NB4 (cell line): ENCODE measurements at regions not wholly inside any gene's neighbourhood (a gene's known extent, or its start where the extent isn't known, plus 50 kb on each side); places are given as distances from the start of the nearest gene placed in this dataset.

Source experiments
- DNase-seq: peaks from one replicate; pipeline ENCODE4 v3.0.0; 2010; ENCODE audit warnings: low read depth
- H3K4me3 ChIP-seq: one replicate; pipeline ENCODE4 v1.5.1; 2011; ENCODE audit warnings: mild to moderate bottlenecking, low read depth, low read length, moderate library complexity
- MYC ChIP-seq: IDR thresholded peaks from 2 replicates; pipeline ENCODE4 v1.6.1; 2011; ENCODE audit warnings: low read depth, low read length
- POLR2A ChIP-seq: IDR thresholded peaks from 2 replicates; pipeline ENCODE4 v1.6.1; 2011; ENCODE audit warnings: mild to moderate bottlenecking; ENCODE audit not compliant: insufficient read length; ENCODE audit errors: extremely low read depth
- TF ChIP-seq, protein P1 (sequence below): IDR thresholded peaks from one replicate; pipeline ENCODE4 v1.5.1; 2012; ENCODE audit warnings: low read depth, low read length
- TF ChIP-seq, protein P2 (sequence below): IDR thresholded peaks from 2 replicates; pipeline ENCODE4 v1.6.1; 2011; ENCODE audit warnings: low read depth, low read length

GRCh38 chrX:134174859-134175258 lies 62.1 kb upstream of the CCDC160 start:
- DNase-seq, result no peak
- H3K4me3 ChIP-seq, result no peak overlapping the region
- TF ChIP-seq, protein P1, sequence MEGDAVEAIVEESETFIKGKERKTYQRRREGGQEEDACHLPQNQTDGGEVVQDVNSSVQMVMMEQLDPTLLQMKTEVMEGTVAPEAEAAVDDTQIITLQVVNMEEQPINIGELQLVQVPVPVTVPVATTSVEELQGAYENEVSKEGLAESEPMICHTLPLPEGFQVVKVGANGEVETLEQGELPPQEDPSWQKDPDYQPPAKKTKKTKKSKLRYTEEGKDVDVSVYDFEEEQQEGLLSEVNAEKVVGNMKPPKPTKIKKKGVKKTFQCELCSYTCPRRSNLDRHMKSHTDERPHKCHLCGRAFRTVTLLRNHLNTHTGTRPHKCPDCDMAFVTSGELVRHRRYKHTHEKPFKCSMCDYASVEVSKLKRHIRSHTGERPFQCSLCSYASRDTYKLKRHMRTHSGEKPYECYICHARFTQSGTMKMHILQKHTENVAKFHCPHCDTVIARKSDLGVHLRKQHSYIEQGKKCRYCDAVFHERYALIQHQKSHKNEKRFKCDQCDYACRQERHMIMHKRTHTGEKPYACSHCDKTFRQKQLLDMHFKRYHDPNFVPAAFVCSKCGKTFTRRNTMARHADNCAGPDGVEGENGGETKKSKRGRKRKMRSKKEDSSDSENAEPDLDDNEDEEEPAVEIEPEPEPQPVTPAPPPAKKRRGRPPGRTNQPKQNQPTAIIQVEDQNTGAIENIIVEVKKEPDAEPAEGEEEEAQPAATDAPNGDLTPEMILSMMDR, result no peak
- TF ChIP-seq, protein P2, sequence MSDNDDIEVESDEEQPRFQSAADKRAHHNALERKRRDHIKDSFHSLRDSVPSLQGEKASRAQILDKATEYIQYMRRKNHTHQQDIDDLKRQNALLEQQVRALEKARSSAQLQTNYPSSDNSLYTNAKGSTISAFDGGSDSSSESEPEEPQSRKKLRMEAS, result no peak
- TF ChIP-seq POLR2A (no peak), MYC (no peak)

- no peak overlapping the region for H3K4me3 ChIP-seq
- DNase-seq, result no peak
- TF ChIP-seq, protein P1, result no peak
- TF ChIP-seq, protein P2, result no peak
- TF ChIP-seq POLR2A (no peak), MYC (no peak)
These were observed 59.5 kb upstream of the CCDC160 start for GRCh38 chrX:134177527-134177926.

DNA sequence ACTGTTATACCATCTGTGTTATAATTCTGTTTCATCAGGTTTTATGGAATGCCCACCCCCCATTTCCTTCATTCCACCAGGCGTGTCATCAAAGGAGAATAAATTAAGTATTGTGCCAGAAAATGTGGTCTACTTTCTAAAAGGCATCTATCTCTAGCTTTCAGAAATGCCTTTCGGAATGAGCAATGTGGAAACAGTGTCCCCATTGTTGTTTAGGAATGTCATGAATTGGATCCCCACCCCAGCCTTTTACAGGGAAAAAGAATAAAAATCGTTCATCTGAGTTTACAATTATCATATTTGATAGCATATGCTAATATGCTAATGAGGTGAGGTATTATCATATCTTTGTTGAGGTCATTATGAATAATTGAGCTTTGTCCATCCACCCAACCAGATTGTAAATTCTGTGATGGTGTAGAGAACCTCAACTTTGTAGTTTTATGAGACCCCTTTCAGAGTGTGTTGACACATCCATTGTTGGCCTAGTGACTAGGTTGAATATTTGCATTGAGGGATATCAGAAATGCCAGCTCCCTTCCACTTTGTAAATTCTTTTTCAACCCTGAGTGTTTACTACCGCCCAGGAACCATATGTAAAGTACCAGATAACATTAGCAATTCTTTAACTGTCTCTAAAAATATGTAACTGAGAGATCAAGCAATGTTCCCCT lies 56.2 kb upstream of the CCDC160 start:
- TF ChIP-seq, protein P2, result no peak
- no peak for TF ChIP-seq MYC
- no peak for TF ChIP-seq POLR2A
- TF ChIP-seq, protein P1, result no peak
- DNase-seq, result no peak
- H3K4me3 ChIP-seq, result no peak overlapping the region

GRCh38 chrX:134181275-134181660 lies 55.7 kb upstream of the CCDC160 start:
- TF ChIP-seq, protein P1, result no peak
- no peak for TF ChIP-seq MYC
- TF ChIP-seq POLR2A, result no peak
- H3K4me3 ChIP-seq, result no peak overlapping the region
- no peak for DNase-seq

GRCh38 chrX:134183665-134184064 lies 53.3 kb upstream of the CCDC160 start:
- no peak overlapping the region for H3K4me3 ChIP-seq
- DNase-seq, result no peak
- TF ChIP-seq POLR2A (no peak), MYC (no peak)
- TF ChIP-seq, protein P1, result no peak
- TF ChIP-seq, protein P2, result no peak

- no peak for DNase-seq
These were observed 52.0 kb upstream of the CCDC160 start for GRCh38 chrX:134184936-134185335.

More at GRCh38 chrX:134184936-134185335, 52.0 kb upstream of the CCDC160 start:
- H3K4me3 ChIP-seq, result no peak overlapping the region
- TF ChIP-seq, protein P2, result no peak
- TF ChIP-seq POLR2A (no peak), MYC (no peak)
- TF ChIP-seq, protein P1, result no peak
